Right lobe of liver (tissue), 6 donors: ENCODE measurements at regions not wholly inside any gene's neighbourhood (a gene's known extent, or its start where the extent isn't known, plus 50 kb on each side); places are given as distances from the start of the nearest gene placed in this dataset.

Experiments
- ATAC-seq, 4 donors: fragments of 200-7000 bp; cut with Tn5 transposase; one replicate each; pipeline ENCODE4 v1.9.1; 2020; ENCODE audit warnings: mild to moderate bottlenecking in 4 of 4, moderate library complexity in 4 of 4
- DNase-seq, 3 donors: peaks; one replicate each; pipeline ENCODE4 v3.0.0-alpha.2; 2020
- H3K27ac ChIP-seq, 3 donors: fragments of 200-600 bp; one replicate each; pipeline ENCODE4 v1.8.0; 2022
- H3K27me3 ChIP-seq, 2 donors: fragments of 200-600 bp; one replicate each; pipeline ENCODE4 v1.8.0; 2022
- H3K36me3 ChIP-seq, 4 donors: fragments of 200-600 bp; sonication (generic) in 1 of 4; one replicate each; pipeline versions ENCODE4 v1.5.1 to v1.8.0; 2017 to 2022; ENCODE audit warnings: control low read depth in 1 of 4
- H3K4me1 ChIP-seq, 4 donors: fragments of 200-600 bp; sonication (generic) in 1 of 4; one replicate each; pipeline versions ENCODE4 v1.5.1 to v1.8.0; 2017 to 2022; ENCODE audit warnings: control low read depth in 1 of 4
- H3K4me3 ChIP-seq, 3 donors: fragments of 200-600 bp; one replicate each; pipeline ENCODE4 v1.8.0; 2022
- H3K9me3 ChIP-seq, 4 donors: fragments of 200-600 bp; sonication (generic) in 1 of 4; one replicate each; pipeline versions ENCODE4 v1.5.1 to v1.8.0; 2017 to 2022; ENCODE audit warnings: control low read depth in 1 of 4
- CTCF ChIP-seq, 4 donors: fragments of 200-600 bp in 3 of 4; fragments of 450-650 bp in 1 of 4; IDR thresholded peaks; one replicate each; pipeline versions ENCODE4 v1.5.1 to v1.8.0; 2016 to 2022; ENCODE audit warnings: antibody characterized with exemption in 4 of 4, mild to moderate bottlenecking in 2 of 4
- POLR2A ChIP-seq: fragments of 450-650 bp; IDR thresholded peaks from one replicate; pipeline ENCODE4 v1.6.1; 2017; ENCODE audit warnings: antibody characterized with exemption, mild to moderate bottlenecking
- WGBS: methylation state at CpG from one replicate; pipeline ENCODE4 v1.1.6; 2018; ENCODE audit warnings: low coverage, low lambda C conversion rate; ENCODE audit not compliant: insufficient coverage; ENCODE audit errors: missing lambda C conversion rate; 5-methylcytosine and 5-hydroxymethylcytosine counted together
- intact Hi-C, 2 donors: fragments of 100-400 bp; cut with DNase I; formaldehyde crosslinking; loops; one replicate each; pipeline versions ENCODE4 v1.11.2 to v1.14.1; 2022
- donor health status: DM: no; HTN: yes; CAD: no.
- donor health status: DM: no; HTN: no; CAD: no.
- donor health status: DM: no; HTN: no; CAD: no.
- donor health status: DM: no; HTN: yes; CAD: no.
- donor health status: DM: no; HTN: yes; CAD: no.

DNA sequence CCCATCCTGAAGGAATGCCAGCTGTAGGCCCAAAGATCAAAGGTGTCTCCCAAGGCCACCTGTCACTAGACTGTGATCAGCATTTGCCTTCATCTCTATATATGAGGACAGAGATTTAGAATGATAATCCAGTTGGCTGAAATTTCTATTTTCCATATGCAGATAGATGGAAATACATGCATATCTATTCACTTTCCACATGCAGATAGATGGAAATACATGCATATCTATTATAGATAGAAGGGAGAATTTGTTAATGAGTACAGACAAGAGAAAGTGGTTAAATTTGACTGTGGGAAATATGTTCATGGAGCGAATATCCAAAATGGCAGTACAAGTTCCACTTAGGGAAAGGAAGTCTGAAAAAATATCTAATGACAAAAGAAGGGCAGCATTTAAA, 762.2 kb downstream of the NLGN4Y start:
- WGBS: no CpG with 5 or more reads among the region's 1 CpG
- Histone ChIP-seq H3K9me3 (no peaks in the 10 kb centered on the region), H3K4me1 (no peaks in the 10 kb centered on the region), H3K27me3 (no peaks in the 10 kb centered on the region), H3K36me3 (no peaks in the 10 kb centered on the region), H3K27ac (no peak overlapping the region), H3K4me3 (no peak overlapping the region)
- TF ChIP-seq POLR2A (no peak), CTCF (IDR thresholded peaks at IDR 0.05) (no peak)
- ATAC-seq (no peak), DNase-seq (no peak)
- intact Hi-C loops: no loop called here

- H3K36me3 ChIP-seq: no peaks in the 10 kb centered on the region
- no peak overlapping the region for H3K27ac ChIP-seq
- no CpG with 5 or more reads among the region's 2 CpGs for WGBS
- no peak for DNase-seq
- no peaks in the 10 kb centered on the region for H3K27me3 ChIP-seq
- no peak for TF ChIP-seq POLR2A
- TF ChIP-seq CTCF (IDR thresholded peaks at IDR 0.05): no peak
- H3K9me3 ChIP-seq: no peaks in the 10 kb centered on the region
- no peak for ATAC-seq
- no peaks in the 10 kb centered on the region for H3K4me1 ChIP-seq
- no peak overlapping the region for H3K4me3 ChIP-seq
- intact Hi-C loops: no loop called here
These were observed 765.5 kb downstream of the NLGN4Y start for GRCh38 chrY:15289821-15290220.

DNA sequence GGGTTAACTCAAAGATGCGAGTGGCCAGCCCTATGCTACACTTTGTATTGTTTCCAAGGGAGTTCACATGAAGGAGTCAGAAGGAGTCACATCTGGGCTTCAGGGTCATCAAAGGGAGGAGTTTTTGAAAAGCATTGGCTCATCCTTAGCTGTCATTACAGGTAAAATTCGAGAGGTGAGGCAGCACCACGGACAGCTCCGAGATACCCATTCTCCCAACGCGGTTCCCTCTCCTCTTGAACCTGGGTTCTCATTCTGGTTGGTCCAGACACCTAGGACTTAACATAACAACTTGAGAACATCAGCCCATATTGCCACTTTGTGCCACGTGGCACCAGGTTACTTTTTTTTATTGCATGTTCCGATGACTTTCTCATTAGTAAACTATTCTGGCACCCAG, 768.6 kb downstream of the NLGN4Y start:
- TF ChIP-seq POLR2A: no peak
- TF ChIP-seq CTCF (IDR thresholded peaks at IDR 0.05): no peak
- no CpG with 5 or more reads among the region's 8 CpGs for WGBS

GRCh38 chrY:15301879-15302278, 777.5 kb downstream of the NLGN4Y start:
- no peaks in the 10 kb centered on the region for H3K36me3 ChIP-seq
- no CpG with 5 or more reads among the region's 3 CpGs for WGBS
- H3K27me3 ChIP-seq: no peaks in the 10 kb centered on the region
- no peak overlapping the region for H3K4me3 ChIP-seq
- TF ChIP-seq CTCF (IDR thresholded peaks at IDR 0.05): no peak
- TF ChIP-seq POLR2A: no peak
- DNase-seq (no peak), ATAC-seq (no peak)
- intact Hi-C loops: no loop called here
- no peak overlapping the region for H3K27ac ChIP-seq
- no peaks in the 10 kb centered on the region for H3K9me3 ChIP-seq
- no peaks in the 10 kb centered on the region for H3K4me1 ChIP-seq

More for the DNA sequence above, 768.6 kb downstream of the NLGN4Y start:
- intact Hi-C loops: no loop called here
- ATAC-seq (no peak), DNase-seq (no peak)
- Histone ChIP-seq H3K4me1 (no peaks in the 10 kb centered on the region), H3K36me3 (no peaks in the 10 kb centered on the region), H3K27me3 (no peaks in the 10 kb centered on the region), H3K27ac (no peak overlapping the region), H3K4me3 (no peak overlapping the region), H3K9me3 (no peaks in the 10 kb centered on the region)

DNA sequence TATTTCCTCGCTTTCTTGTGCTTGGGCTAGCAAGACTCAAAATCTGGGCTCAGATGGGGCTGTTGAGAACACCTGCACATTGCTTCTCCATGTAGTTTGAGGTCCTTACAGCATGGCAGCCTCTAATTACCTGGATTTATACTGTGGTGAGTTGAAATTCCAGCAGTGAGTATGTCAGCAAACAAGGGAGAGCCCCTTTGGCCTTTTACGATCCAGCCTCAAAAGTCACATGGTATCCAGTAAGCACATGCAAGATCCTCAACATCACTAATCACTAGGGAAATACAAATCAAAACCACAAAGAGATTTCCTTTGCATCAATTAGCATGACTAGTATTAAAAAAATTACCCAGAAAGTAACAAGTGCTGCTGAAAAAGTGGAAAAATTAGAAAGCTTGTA, 787.8 kb downstream of the NLGN4Y start:
- no peak for TF ChIP-seq CTCF (IDR thresholded peaks at IDR 0.05)
- no peak for TF ChIP-seq POLR2A
- intact Hi-C loops: no loop called here
- Histone ChIP-seq H3K27me3 (no peaks in the 10 kb centered on the region), H3K27ac (no peak overlapping the region), H3K9me3 (no peaks in the 10 kb centered on the region), H3K36me3 (no peaks in the 10 kb centered on the region), H3K4me1 (no peaks in the 10 kb centered on the region), H3K4me3 (no peak overlapping the region)
- ATAC-seq (no peak), DNase-seq (no peak)
- no CpG with 5 or more reads among the region's 2 CpGs for WGBS
